ENCODE measurements at regions not wholly inside any gene's neighbourhood (a gene's known extent, or its start where the extent isn't known, plus 50 kb on each side); places are given as distances from the start of the nearest gene placed in this dataset.

DNA sequence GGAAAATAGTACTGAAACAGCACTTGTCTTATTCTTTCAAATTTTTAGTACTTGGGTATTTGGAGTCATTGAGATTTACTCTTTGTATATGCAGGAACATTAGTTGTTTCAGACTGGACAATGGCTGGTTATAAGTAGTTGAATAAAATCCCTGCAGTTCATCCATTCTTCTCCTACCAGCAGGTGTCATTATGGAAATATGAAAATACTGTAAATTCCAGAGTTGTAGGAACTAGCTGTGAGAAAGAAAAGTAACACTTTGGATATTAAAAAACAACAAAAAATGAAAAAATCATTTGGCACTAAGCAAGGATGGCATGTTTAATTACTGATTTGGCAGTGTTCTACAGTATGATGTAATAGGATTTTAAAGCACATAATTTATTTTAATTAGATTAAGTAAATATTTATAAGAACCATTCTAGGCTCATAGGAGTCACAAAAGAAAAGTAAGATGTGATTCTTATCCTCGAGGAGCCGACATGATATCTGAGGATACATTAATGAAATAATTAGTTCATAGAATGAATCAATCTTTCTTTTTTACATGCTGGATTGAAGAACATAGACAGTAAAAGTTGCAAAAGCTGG, 155.3 kb downstream of the KCNRG start:
- TF ChIP-seq CTCF (IDR thresholded peaks at IDR 0.05) (no peak), POLR2A (IDR thresholded peaks at IDR 0.05) (no peak)

Data from lower leg skin (tissue), 3 donors.